Activated B cell treated with CpG ODN at 0.5 μM for 24 hours (primary cell): ENCODE measurements at regions not wholly inside any gene's neighbourhood (a gene's known extent, or its start where the extent isn't known, plus 50 kb on each side); places are given as distances from the start of the nearest gene placed in this dataset.

Experiments
- ATAC-seq: fragments of 200-7000 bp; cut with Tn5 transposase; one replicate; pipeline ENCODE4 v1.10.0; 2021; ENCODE audit warnings: low read depth, mild to moderate bottlenecking, moderate library complexity
- CTCF ChIA-PET: fragments of 350-600 bp; sonication (Branson Sonifier 250); formaldehyde crosslinking; loops from one replicate; lab custom pipeline; 2021; ENCODE audit warnings: antibody characterized with exemption; lab: Charles Lee
- POLR2A ChIA-PET: fragments of 350-600 bp; sonication (Branson Sonifier 250); formaldehyde crosslinking; loops from one replicate; lab custom pipeline; 2021; ENCODE audit warnings: antibody characterized with exemption; lab: Charles Lee
- DNase-seq: peaks from one replicate; pipeline ENCODE4 v3.0.0; 2022
- H3K27ac Mint-ChIP-seq: one replicate; pipeline ENCODE4 v1.8.0; 2020; ENCODE audit warnings: mixed read lengths
- H3K27me3 Mint-ChIP-seq: one replicate; pipeline ENCODE4 v1.8.0; 2021; ENCODE audit warnings: mixed read lengths
- H3K36me3 Mint-ChIP-seq: one replicate; pipeline ENCODE4 v1.8.0; 2021; ENCODE audit warnings: low read depth, mixed read lengths
- H3K4me1 Mint-ChIP-seq: one replicate; pipeline ENCODE4 v1.8.0; 2021; ENCODE audit warnings: mixed read lengths
- H3K4me3 Mint-ChIP-seq: one replicate; pipeline ENCODE4 v1.8.0; 2020; ENCODE audit warnings: mild to moderate bottlenecking, mixed read lengths
- H3K9me3 Mint-ChIP-seq: one replicate; pipeline ENCODE4 v1.8.0; 2020; ENCODE audit warnings: mixed read lengths
- CTCF ChIP-seq: fragments of 200-600 bp; IDR thresholded peaks from one replicate; pipeline ENCODE4 v1.8.0; 2022; ENCODE audit warnings: antibody characterized with exemption, mild to moderate bottlenecking
- intact Hi-C: fragments of 100-400 bp; cut with micrococcal nuclease; formaldehyde crosslinking; loops from one replicate; pipeline ENCODE4 v1.15.1; 2024

GRCh38 chr12:114254998-114255397 is 150.9 kb downstream of the TBX5 start:
- CTCF ChIA-PET, result no interaction called here
- H3K4me1 Mint-ChIP-seq, result no peaks in the 10 kb centered on the region
- no peak for TF ChIP-seq CTCF
- no peak overlapping the region for H3K4me3 Mint-ChIP-seq
- peaks cover 13% of the 10 kb centered on the region for H3K9me3 Mint-ChIP-seq
- ATAC-seq (no peak), DNase-seq (no peak)
- POLR2A ChIA-PET, result no interaction called here
- intact Hi-C loops, result no loop called here
- no peak overlapping the region for H3K27ac Mint-ChIP-seq
- no peaks in the 10 kb centered on the region for H3K36me3 Mint-ChIP-seq
- H3K27me3 Mint-ChIP-seq, result peaks cover 10% of the 10 kb centered on the region

- Mint-ChIP-seq H3K4me1 (no peaks in the 10 kb centered on the region), H3K9me3 (peaks cover 13% of the 10 kb centered on the region), H3K27me3 (peaks cover 10% of the 10 kb centered on the region), H3K4me3 (no peak overlapping the region), H3K27ac (no peak overlapping the region), H3K36me3 (no peaks in the 10 kb centered on the region)
- intact Hi-C loops, result no loop called here
- ChIA-PET CTCF (no interaction called here), POLR2A (no interaction called here)
- DNase-seq (no peak), ATAC-seq (no peak)
- TF ChIP-seq CTCF, result no peak
Observed at GRCh38 chr12:114253976-114254778, 151.8 kb downstream of the TBX5 start.

- intact Hi-C loops, result no loop called here
- CTCF ChIA-PET, result no interaction called here
- Mint-ChIP-seq H3K4me1 (no peaks in the 10 kb centered on the region), H3K9me3 (peaks cover 2% of the 10 kb centered on the region), H3K27me3 (peaks cover 6% of the 10 kb centered on the region), H3K27ac (no peak overlapping the region), H3K4me3 (no peak overlapping the region), H3K36me3 (no peaks in the 10 kb centered on the region)
- no peak for DNase-seq
- no peak for ATAC-seq
- no peak for TF ChIP-seq CTCF
- POLR2A ChIA-PET, result no interaction called here
Observed at GRCh38 chr12:114248527-114248926, 157.4 kb downstream of the TBX5 start.

- Mint-ChIP-seq H3K27ac (no peak overlapping the region), H3K27me3 (peaks cover 6% of the 10 kb centered on the region), H3K9me3 (no peaks in the 10 kb centered on the region), H3K36me3 (no peaks in the 10 kb centered on the region), H3K4me3 (no peak overlapping the region), H3K4me1 (no peaks in the 10 kb centered on the region)
- POLR2A ChIA-PET, result no interaction called here
- no peak for TF ChIP-seq CTCF
- ATAC-seq (no peak), DNase-seq (no peak)
- CTCF ChIA-PET, result no interaction called here
- intact Hi-C loops, result no loop called here
Observed at GRCh38 chr12:114245555-114245954, 160.4 kb downstream of the TBX5 start.

GRCh38 chr12:114241973-114242434 is 163.9 kb downstream of the TBX5 start:
- no peak for TF ChIP-seq CTCF
- intact Hi-C loops, result no loop called here
- H3K27me3 Mint-ChIP-seq, result peaks cover 8% of the 10 kb centered on the region
- ChIA-PET CTCF (no interaction called here), POLR2A (no interaction called here)
- H3K36me3 Mint-ChIP-seq, result no peaks in the 10 kb centered on the region
- H3K4me1 Mint-ChIP-seq, result no peaks in the 10 kb centered on the region
- H3K9me3 Mint-ChIP-seq, result no peaks in the 10 kb centered on the region
- DNase-seq (no peak), ATAC-seq (no peak)
- no peak overlapping the region for H3K4me3 Mint-ChIP-seq
- no peak overlapping the region for H3K27ac Mint-ChIP-seq
